Caco-2 (cell line): ENCODE measurements at regions not wholly inside any gene's neighbourhood (a gene's known extent, or its start where the extent isn't known, plus 50 kb on each side); places are given as distances from the start of the nearest gene placed in this dataset.
"Not testable (repeated sequence)": the region's sequence is repeated elsewhere in the genome, so short reads cannot be mapped to it uniquely, and the experiment has no call there.

Experiments used
- BruUV-seq: library from RNA; stranded (reverse); fragments of 400-500 nt; replicated peaks from 2 replicates; lab custom pipeline; 2021; lab: Mats Ljungman, UMichigan
- CTCF ChIA-PET: fragments of 300-600 bp; sonication (Branson Sonifier 250); formaldehyde crosslinking; loops from one replicate; lab custom pipeline; 2022; ENCODE audit warnings: antibody characterized with exemption; lab: Charles Lee
- POLR2A ChIA-PET: fragments of 300-600 bp; sonication (Branson Sonifier 250); formaldehyde crosslinking; loops from one replicate; lab custom pipeline; 2022; ENCODE audit warnings: antibody characterized with exemption; lab: Charles Lee
- DNase-seq, 2 experiments: peaks; one replicate each; pipeline versions ENCODE4 v3.0.0 to v3.0.0-alpha.2; 2020 to 2022
- H3K27me3 ChIP-seq: replicated peaks from 2 replicates; pipeline ENCODE4 v1.6.0; 2011; ENCODE audit warnings: low read length; ENCODE audit not compliant: control insufficient read depth, insufficient read depth
- H3K36me3 ChIP-seq: 2 replicates; pipeline ENCODE4 v1.5.1; 2011; ENCODE audit warnings: low read length; ENCODE audit not compliant: control insufficient read depth, insufficient read depth
- H3K4me1 ChIP-seq: fragments of 250-450 bp; sonication (Bioruptor Pico); 2 replicates; pipeline ENCODE4 v1.5.1; 2020; ENCODE audit warnings: mild to moderate bottlenecking
- H3K4me3 ChIP-seq: 2 replicates; pipeline ENCODE4 v1.5.1; 2011; ENCODE audit warnings: low read depth, mild to moderate bottlenecking, control low read depth, low read length
- H3K9me3 ChIP-seq: fragments of 250-450 bp; sonication (Bioruptor Pico); 2 replicates; pipeline ENCODE4 v1.5.1; 2020; ENCODE audit warnings: mild to moderate bottlenecking, moderate library complexity
- H3K27ac Mint-ChIP-seq: one replicate; pipeline ENCODE4 v1.8.0; 2022; ENCODE audit warnings: mixed read lengths; ENCODE audit not compliant: unreplicated experiment
- H3K27me3 Mint-ChIP-seq: one replicate; pipeline ENCODE4 v1.8.0; 2022; ENCODE audit warnings: mixed read lengths; ENCODE audit not compliant: insufficient read depth, unreplicated experiment
- H3K36me3 Mint-ChIP-seq: one replicate; pipeline ENCODE4 v1.8.0; 2022; ENCODE audit warnings: mild to moderate bottlenecking, mixed read lengths; ENCODE audit not compliant: insufficient read depth, unreplicated experiment
- H3K4me1 Mint-ChIP-seq: one replicate; pipeline ENCODE4 v1.8.0; 2022; ENCODE audit warnings: low read depth, mixed read lengths; ENCODE audit not compliant: unreplicated experiment
- H3K4me3 Mint-ChIP-seq: one replicate; pipeline ENCODE4 v1.8.0; 2022; ENCODE audit warnings: mild to moderate bottlenecking, moderate library complexity, mixed read lengths; ENCODE audit not compliant: unreplicated experiment
- H3K9me3 Mint-ChIP-seq: one replicate; pipeline ENCODE4 v1.8.0; 2022; ENCODE audit warnings: mixed read lengths; ENCODE audit not compliant: unreplicated experiment
- intact Hi-C: fragments of 100-400 bp; cut with micrococcal nuclease; formaldehyde crosslinking; loops from one replicate; pipeline ENCODE4 v1.10.0; 2022; ENCODE audit not compliant: unreplicated experiment
- TF ChIP-seq, protein P1 (sequence below), 2 experiments: fragments of 200-600 bp in 1 of 2; IDR thresholded peaks; 1 replicate in 1 of 2; 2 replicates in 1 of 2; pipeline versions ENCODE4 v1.5.1 to v1.8.0; 2011 to 2022; ENCODE audit warnings: antibody characterized with exemption in 1 of 2, control low read depth in 1 of 2, inconsistent platforms in 1 of 2, low read depth in 1 of 2, low read length in 1 of 2, mild to moderate bottlenecking in 1 of 2, moderate library complexity in 1 of 2; ENCODE audit not compliant: insufficient read depth in 1 of 2, severe bottlenecking in 1 of 2, unreplicated experiment in 1 of 2

DNA sequence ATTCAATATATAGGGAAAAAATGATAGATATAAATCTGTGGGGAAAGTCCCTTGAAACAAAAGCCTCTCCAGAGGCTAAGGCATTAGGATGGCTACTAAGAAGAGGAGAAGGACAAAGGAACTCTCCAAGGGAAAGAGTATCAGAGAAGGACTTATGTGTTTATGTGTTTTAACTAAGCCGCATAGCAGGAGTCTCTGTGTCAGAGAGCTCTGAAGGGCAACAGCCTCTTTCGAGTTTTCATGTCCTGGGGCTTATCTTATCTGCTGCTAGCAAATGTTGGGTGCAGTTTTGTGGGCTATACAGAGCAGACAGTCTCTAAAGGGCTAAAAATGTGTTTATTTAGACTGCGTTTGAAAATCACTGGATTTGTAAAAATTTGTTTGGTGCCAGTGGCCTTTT, 1145.6 kb upstream of the DIAPH2 start:
- H3K4me3 ChIP-seq, result no peak overlapping the region
- H3K27me3 ChIP-seq, result no peaks in the 10 kb centered on the region
- TF ChIP-seq, protein P1, sequence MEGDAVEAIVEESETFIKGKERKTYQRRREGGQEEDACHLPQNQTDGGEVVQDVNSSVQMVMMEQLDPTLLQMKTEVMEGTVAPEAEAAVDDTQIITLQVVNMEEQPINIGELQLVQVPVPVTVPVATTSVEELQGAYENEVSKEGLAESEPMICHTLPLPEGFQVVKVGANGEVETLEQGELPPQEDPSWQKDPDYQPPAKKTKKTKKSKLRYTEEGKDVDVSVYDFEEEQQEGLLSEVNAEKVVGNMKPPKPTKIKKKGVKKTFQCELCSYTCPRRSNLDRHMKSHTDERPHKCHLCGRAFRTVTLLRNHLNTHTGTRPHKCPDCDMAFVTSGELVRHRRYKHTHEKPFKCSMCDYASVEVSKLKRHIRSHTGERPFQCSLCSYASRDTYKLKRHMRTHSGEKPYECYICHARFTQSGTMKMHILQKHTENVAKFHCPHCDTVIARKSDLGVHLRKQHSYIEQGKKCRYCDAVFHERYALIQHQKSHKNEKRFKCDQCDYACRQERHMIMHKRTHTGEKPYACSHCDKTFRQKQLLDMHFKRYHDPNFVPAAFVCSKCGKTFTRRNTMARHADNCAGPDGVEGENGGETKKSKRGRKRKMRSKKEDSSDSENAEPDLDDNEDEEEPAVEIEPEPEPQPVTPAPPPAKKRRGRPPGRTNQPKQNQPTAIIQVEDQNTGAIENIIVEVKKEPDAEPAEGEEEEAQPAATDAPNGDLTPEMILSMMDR (IDR thresholded peaks at IDR 0.05; ENCODE audit: insufficient read depth in 1 of 2, low read depth in 1 of 2, low read length in 1 of 2, severe bottlenecking in 1 of 2, unreplicated experiment in 1 of 2), result no peak
- Mint-ChIP-seq H3K36me3 (no peaks in the 10 kb centered on the region), H3K27ac (no peak overlapping the region), H3K9me3 (no peaks in the 10 kb centered on the region), H3K4me3 (no peak overlapping the region), H3K27me3 (no peaks in the 10 kb centered on the region), H3K4me1 (no peaks in the 10 kb centered on the region)
- no peaks in the 10 kb centered on the region for H3K4me1 ChIP-seq
- DNase-seq, result no peak
- no peaks in the 10 kb centered on the region for H3K9me3 ChIP-seq
- POLR2A ChIA-PET, result no interaction called here
- CTCF ChIA-PET, result no interaction called here
- no TSS peak for BruUV-seq
- H3K36me3 ChIP-seq, result no peaks in the 10 kb centered on the region
- intact Hi-C loops, result no loop called here

DNA sequence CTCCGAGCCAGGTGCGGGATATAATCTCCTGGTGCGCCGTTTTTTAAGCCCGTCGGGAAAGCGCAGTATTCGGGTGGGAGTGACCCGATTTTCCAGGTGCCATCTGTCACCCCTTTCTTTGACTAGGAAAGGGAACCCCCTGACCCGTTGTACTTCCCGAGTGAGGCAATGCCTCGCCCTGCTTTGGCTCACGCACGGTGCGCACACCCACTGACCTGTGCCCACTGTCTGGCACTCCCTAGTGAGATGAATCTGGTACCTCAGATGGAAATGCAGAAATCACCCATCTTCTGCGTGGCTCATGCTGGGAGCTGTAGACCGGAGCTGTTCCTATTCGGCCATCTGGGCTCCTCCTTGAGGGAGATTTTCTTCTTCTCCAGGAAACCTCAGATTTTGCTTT, 1135.1 kb upstream of the DIAPH2 start:
- BruUV-seq, H3K4me3 Mint-ChIP-seq, H3K4me1 ChIP-seq, DNase-seq, H3K9me3 ChIP-seq, H3K4me1 Mint-ChIP-seq, POLR2A ChIA-PET, H3K36me3 Mint-ChIP-seq, intact Hi-C loops, H3K36me3 ChIP-seq, H3K27me3 ChIP-seq, H3K27me3 Mint-ChIP-seq, H3K27ac Mint-ChIP-seq, H3K4me3 ChIP-seq, CTCF ChIA-PET, H3K9me3 Mint-ChIP-seq: not testable (repeated sequence)

DNA sequence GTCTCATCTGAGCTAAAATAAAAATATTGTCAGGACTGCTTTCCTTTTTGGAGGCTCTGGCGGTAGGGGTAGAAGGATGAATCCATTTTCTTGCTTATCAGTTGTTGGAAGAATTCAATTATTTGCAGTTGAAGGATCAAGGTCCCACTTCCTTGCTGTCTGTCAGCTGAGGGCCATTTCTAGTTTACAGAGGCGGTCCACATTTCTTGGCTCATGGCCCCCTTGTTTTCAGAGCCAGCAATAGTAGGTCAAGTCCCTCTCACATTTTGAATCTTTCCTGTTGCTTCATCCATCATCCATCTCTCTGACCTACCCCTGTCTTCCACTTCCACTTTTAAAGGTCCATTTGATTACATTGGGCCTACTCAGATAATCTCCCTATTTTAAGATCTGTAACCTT, 1099.3 kb upstream of the DIAPH2 start:
- H3K4me1 Mint-ChIP-seq, result no peaks in the 10 kb centered on the region
- no TSS peak for BruUV-seq

More for the DNA sequence above, 1099.3 kb upstream of the DIAPH2 start:
- TF ChIP-seq, protein P1 (IDR thresholded peaks at IDR 0.05; ENCODE audit: insufficient read depth in 1 of 2, low read depth in 1 of 2, low read length in 1 of 2, severe bottlenecking in 1 of 2, unreplicated experiment in 1 of 2), result no peak
- Mint-ChIP-seq H3K27ac (no peak overlapping the region), H3K4me3 (no peak overlapping the region), H3K9me3 (peaks cover 8% of the 10 kb centered on the region), H3K27me3 (no peaks in the 10 kb centered on the region), H3K36me3 (no peaks in the 10 kb centered on the region)
- DNase-seq, result no peak
- intact Hi-C loops, result no loop called here
- Histone ChIP-seq H3K9me3 (no peaks in the 10 kb centered on the region), H3K4me1 (peaks cover 4% of the 10 kb centered on the region; the same call in 1 of the 2 replicates), H3K27me3 (no peaks in the 10 kb centered on the region), H3K36me3 (no peaks in the 10 kb centered on the region), H3K4me3 (no peak overlapping the region)
- ChIA-PET CTCF (no interaction called here), POLR2A (no interaction called here)
